ENCODE measurements at regions not wholly inside any gene's neighbourhood (a gene's known extent, or its start where the extent isn't known, plus 50 kb on each side); places are given as distances from the start of the nearest gene placed in this dataset.
"Not testable (repeated sequence)": the region's sequence is repeated elsewhere in the genome, so short reads cannot be mapped to it uniquely, and the experiment has no call there.

GRCh38 chr4:117577686-117578311 lies 456.5 kb upstream of the NDST3 start:
- no peak for DNase-seq (ENCODE audit: extremely low spot score)
- POLR2A ChIA-PET = no interaction called here

GRCh38 chr4:117588771-117589170 lies 445.5 kb upstream of the NDST3 start:
- CTCF ChIA-PET = no interaction called here
- TF ChIP-seq CTCF (IDR thresholded peaks at IDR 0.05; ENCODE audit: control extremely low read depth, extremely low read depth, low read depth, missing control alignments) = no peak
- POLR2A ChIA-PET = no interaction called here
- DNase-seq (ENCODE audit: extremely low spot score) = no peak

More at GRCh38 chr4:117577686-117578311, 456.5 kb upstream of the NDST3 start:
- CTCF ChIA-PET = interaction anchor here (1.1 to 1.8 kb wide), 3 partner anchors 13 to 33 kb away, joined by 3 to 5 read pairs (median 4); no protein-coding TSS in a partner anchor
- no peak for TF ChIP-seq CTCF (IDR thresholded peaks at IDR 0.05; ENCODE audit: control extremely low read depth, extremely low read depth, low read depth, missing control alignments)

GRCh38 chr4:117596917-117597480 lies 437.3 kb upstream of the NDST3 start:
- POLR2A ChIA-PET = no interaction called here
- no peak for TF ChIP-seq CTCF (IDR thresholded peaks at IDR 0.05; ENCODE audit: control extremely low read depth, extremely low read depth, low read depth, missing control alignments)
- no peak for DNase-seq (ENCODE audit: extremely low spot score)
- CTCF ChIA-PET = no interaction called here

- POLR2A ChIA-PET; DNase-seq (ENCODE audit: extremely low spot score); CTCF ChIA-PET: not testable (repeated sequence)
Observed at GRCh38 chr4:117599393-117599792, 434.9 kb upstream of the NDST3 start.

GRCh38 chr4:117600936-117601335 lies 433.4 kb upstream of the NDST3 start:
- CTCF ChIA-PET; DNase-seq (ENCODE audit: extremely low spot score); POLR2A ChIA-PET: not testable (repeated sequence)

DNA sequence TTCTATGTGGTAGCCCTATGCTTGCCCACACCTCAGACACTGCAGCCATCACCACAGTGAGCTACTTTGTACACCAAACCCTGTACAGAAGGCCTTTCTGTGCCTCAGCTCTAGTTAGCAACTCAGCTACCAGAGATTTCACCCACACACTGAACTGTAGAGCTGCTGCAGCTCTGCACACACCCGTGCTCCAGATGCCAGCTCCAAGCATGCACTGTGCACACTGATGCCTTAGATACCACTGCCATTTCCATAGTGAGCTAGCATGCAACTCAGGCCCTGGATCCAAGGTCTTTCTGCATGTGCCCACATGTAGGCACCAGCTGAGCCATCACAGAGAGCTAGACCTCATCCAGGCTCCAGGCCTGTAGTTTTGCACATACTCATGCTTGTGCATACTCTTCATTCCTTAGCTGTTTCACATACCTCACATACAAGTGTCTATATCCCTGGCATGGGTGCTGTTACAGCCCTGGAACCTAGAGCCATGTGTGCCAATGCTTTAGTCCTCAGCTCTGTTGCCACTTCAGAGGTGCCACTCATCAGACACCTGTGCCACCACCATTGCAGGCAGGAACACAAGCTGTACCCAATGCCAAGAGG lies 423.5 kb upstream of the NDST3 start:
- CTCF ChIA-PET = interaction anchor here (0.8 to 1.3 kb wide), 2 partner anchors 16 to 34 kb away, joined by 3 to 4 read pairs; no protein-coding TSS in a partner anchor

GRCh38 chr4:117621673-117622072 lies 412.6 kb upstream of the NDST3 start:
- CTCF ChIA-PET = no interaction called here
- TF ChIP-seq CTCF (IDR thresholded peaks at IDR 0.05; ENCODE audit: control extremely low read depth, extremely low read depth, low read depth, missing control alignments) = no peak
- DNase-seq (ENCODE audit: extremely low spot score) = no peak
- POLR2A ChIA-PET = no interaction called here

More for the DNA sequence above, 423.5 kb upstream of the NDST3 start:
- POLR2A ChIA-PET = no interaction called here
- no peak for TF ChIP-seq CTCF (IDR thresholded peaks at IDR 0.05; ENCODE audit: control extremely low read depth, extremely low read depth, low read depth, missing control alignments)
- DNase-seq (ENCODE audit: extremely low spot score) = no peak

Data from GM10248 (cell line).